GM18511 (cell line): ENCODE measurements at regions not wholly inside any gene's neighbourhood (a gene's known extent, or its start where the extent isn't known, plus 50 kb on each side); places are given as distances from the start of the nearest gene placed in this dataset.
"Not testable (repeated sequence)": the region's sequence is repeated elsewhere in the genome, so short reads cannot be mapped to it uniquely, and the experiment has no call there.

ENCODE experiments used
- ATAC-seq: cut with Tn5 transposase; IDR thresholded peaks from one replicate; pipeline ENCODE4 v1.9.1; 2021; ENCODE audit warnings: mild to moderate bottlenecking, moderate library complexity; ENCODE audit not compliant: unreplicated experiment

GRCh38 chr10:30534465-30535144 lies 94.9 kb downstream of the LYZL2 start:
- ATAC-seq = no peak

DNA sequence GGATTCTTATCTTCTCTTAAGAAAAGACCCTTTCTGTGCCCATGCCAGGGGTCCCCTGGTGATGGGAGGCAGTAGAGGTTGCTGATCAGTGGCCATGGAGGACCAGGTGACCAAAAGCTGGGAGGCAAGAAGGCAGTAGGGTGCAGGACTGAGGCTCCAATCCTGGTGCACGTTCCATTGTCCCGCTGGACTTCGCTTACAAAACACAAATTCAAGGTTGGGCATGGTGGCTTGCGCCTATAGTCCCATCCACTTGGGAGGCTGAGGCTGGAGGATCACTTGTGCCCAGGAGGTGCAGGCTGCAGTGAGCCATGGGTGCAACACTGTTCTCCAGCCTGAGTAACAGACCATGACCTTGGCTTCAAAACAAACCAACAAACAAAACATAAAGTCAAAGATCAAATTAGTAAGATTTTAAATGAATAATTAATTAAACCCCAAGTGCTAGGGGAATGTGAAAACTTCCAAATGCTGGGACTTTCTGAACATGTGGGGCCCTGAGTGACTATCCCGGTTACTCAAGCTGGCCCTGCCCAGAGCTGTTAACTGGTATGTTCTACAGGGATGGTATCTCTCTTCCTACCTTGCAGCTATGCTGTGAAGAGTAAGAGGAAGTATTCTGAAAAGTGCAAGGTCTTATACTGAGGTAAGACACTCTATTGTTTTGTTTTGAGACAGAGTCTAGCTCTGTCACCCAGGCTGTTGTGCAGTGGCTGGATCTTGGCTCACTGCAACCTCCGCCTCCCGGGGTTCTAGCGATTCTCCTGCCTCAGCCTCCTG lies 97.6 kb downstream of the LYZL2 start:
- ATAC-seq = no peak

- peak; percentile 75 for ATAC-seq
These were observed 95.5 kb downstream of the MAP3K8 start for GRCh38 chr10:30529373-30529998.

DNA sequence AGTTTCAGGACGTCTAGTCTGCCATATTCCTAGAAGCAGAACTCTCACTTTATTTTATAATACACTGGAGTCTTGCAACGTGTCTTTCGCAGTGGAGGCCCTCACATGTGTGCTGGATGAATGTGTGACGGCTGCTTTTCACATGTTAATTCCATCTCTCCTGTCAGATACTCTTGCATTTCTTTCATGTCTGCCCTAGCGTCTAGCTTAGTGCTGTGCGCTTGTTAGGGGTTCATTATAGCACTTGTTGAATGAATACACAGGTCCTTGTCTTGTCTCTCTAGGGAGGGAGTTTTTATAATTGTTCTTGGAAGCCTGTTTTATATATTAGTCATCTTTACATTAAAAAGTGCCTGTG lies 94.4 kb downstream of the MAP3K8 start:
- no peak for ATAC-seq

GRCh38 chr10:30527623-30528428 lies 93.8 kb downstream of the MAP3K8 start:
- no peak for ATAC-seq

GRCh38 chr10:30522661-30523078 lies 88.7 kb downstream of the MAP3K8 start:
- ATAC-seq = not testable (repeated sequence)

DNA sequence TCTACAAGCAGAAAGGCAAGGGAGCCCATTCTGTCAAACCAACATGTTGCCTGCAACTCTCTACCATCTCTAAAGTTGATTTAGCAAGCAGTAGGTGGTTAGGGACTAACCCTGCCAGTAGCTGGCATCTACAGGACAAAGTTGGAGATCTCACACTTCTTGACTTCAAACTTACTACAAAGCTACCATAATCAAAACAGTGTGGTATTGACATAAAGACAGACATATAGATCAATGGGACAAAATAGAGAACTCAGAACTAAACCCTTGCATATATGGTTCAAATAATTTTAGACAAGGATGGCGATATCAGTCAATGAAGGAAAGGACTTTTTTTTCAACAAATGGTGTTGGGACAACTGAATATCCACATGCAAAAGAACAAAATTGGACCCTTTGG lies 84.9 kb downstream of the MAP3K8 start:
- ATAC-seq = no peak
